HepG2 (cell line): ENCODE measurements at regions not wholly inside any gene's neighbourhood (a gene's known extent, or its start where the extent isn't known, plus 50 kb on each side); places are given as distances from the start of the nearest gene placed in this dataset.

Experiments used
- ARNTL ChIP-seq: sonication (generic); formaldehyde crosslinking; IDR thresholded peaks from 2 replicates; pipeline ENCODE4 v1.4.0; 2020; ENCODE audit warnings: mild to moderate bottlenecking, missing genetic modification reagents
- ATF3 ChIP-seq: sonication (generic); formaldehyde crosslinking; IDR thresholded peaks from 2 replicates; pipeline ENCODE4 v1.4.0; 2020; ENCODE audit warnings: missing genetic modification reagents
- ATRX ChIP-seq: sonication (generic); formaldehyde crosslinking; IDR thresholded peaks from 2 replicates; pipeline ENCODE4 v1.4.0; 2020; ENCODE audit warnings: missing genetic modification reagents, borderline replicate concordance
- CREB1 ChIP-seq, 2 experiments: fragments of 450-650 bp in 1 of 2; IDR thresholded peaks; 2 replicates each; pipeline ENCODE4 v1.6.1; 2016 to 2017; ENCODE audit warnings: control low read depth in 1 of 2, mild to moderate bottlenecking in 1 of 2, missing compliant biosample characterization in 1 of 2, missing genetic modification characterization in 1 of 2
- DNMT1 ChIP-seq: sonication (generic); formaldehyde crosslinking; IDR thresholded peaks from 2 replicates; pipeline ENCODE4 v1.5.1; 2020; ENCODE audit warnings: mild to moderate bottlenecking, missing genetic modification reagents
- DPF2 ChIP-seq: sonication (generic); formaldehyde crosslinking; IDR thresholded peaks from 2 replicates; pipeline ENCODE4 v1.4.0; 2020; ENCODE audit warnings: mild to moderate bottlenecking, low read depth, missing genetic modification reagents, borderline replicate concordance
- DZIP1 ChIP-seq: sonication (generic); formaldehyde crosslinking; IDR thresholded peaks from 2 replicates; pipeline ENCODE4 v1.5.0; 2020; ENCODE audit warnings: mild to moderate bottlenecking, missing genetic modification reagents
- GATA4 ChIP-seq: sonication (generic); IDR thresholded peaks from 2 replicates; pipeline ENCODE4 v1.6.1; 2016; ENCODE audit warnings: antibody characterized with exemption, low read depth, borderline replicate concordance
- HES4 ChIP-seq: sonication (generic); formaldehyde crosslinking; IDR thresholded peaks from 2 replicates; pipeline ENCODE4 v1.9.0; 2021; ENCODE audit warnings: mild to moderate bottlenecking, missing genetic modification reagents, borderline replicate concordance
- HMGA1 ChIP-seq: sonication (generic); formaldehyde crosslinking; conservative IDR thresholded peaks from 2 replicates; pipeline ENCODE4 v1.4.0; 2020; ENCODE audit warnings: missing genetic modification reagents
- HNF4A ChIP-seq: sonication (generic); formaldehyde crosslinking; IDR thresholded peaks from 2 replicates; pipeline ENCODE4 v1.4.0; 2020; ENCODE audit warnings: missing genetic modification reagents
- IRF2 ChIP-seq: IDR thresholded peaks from 2 replicates; pipeline ENCODE4 v1.6.1; 2018; ENCODE audit warnings: missing genetic modification reagents, missing compliant biosample characterization
- JUNB ChIP-seq: sonication (generic); formaldehyde crosslinking; IDR thresholded peaks from 2 replicates; pipeline ENCODE4 v1.8.0; 2022; ENCODE audit warnings: missing genetic modification reagents, mild to moderate bottlenecking, borderline replicate concordance
- KDM5A ChIP-seq: fragments of 200-600 bp; sonication (generic); IDR thresholded peaks from 2 replicates; pipeline ENCODE4 v1.7.0; 2018; ENCODE audit warnings: antibody characterized with exemption, mild to moderate bottlenecking, low read length, borderline replicate concordance
- KDM6A ChIP-seq: IDR thresholded peaks from 2 replicates; pipeline ENCODE4 v1.6.1; 2016; ENCODE audit warnings: low read depth
- KLF12 ChIP-seq: sonication (generic); formaldehyde crosslinking; IDR thresholded peaks from 2 replicates; pipeline ENCODE4 v1.4.0; 2020; ENCODE audit warnings: missing genetic modification reagents, borderline replicate concordance
- LBX2 ChIP-seq: sonication (generic); formaldehyde crosslinking; IDR thresholded peaks from 2 replicates; pipeline ENCODE4 v1.5.0; 2020; ENCODE audit warnings: missing genetic modification reagents, mild to moderate bottlenecking, borderline replicate concordance
- MAFF ChIP-seq: IDR thresholded peaks from 2 replicates; pipeline ENCODE4 v1.6.1; 2011; ENCODE audit warnings: low read depth, low read length, improper control_type of control experiment
- MXD3 ChIP-seq: IDR thresholded peaks from 2 replicates; pipeline ENCODE4 v1.6.1; 2016; ENCODE audit warnings: mild to moderate bottlenecking, missing biosample characterization, missing genetic modification reagents
- NKX3-1 ChIP-seq: sonication (generic); formaldehyde crosslinking; IDR thresholded peaks from 2 replicates; pipeline ENCODE4 v1.5.0; 2020; ENCODE audit warnings: missing genetic modification reagents
- RFX1 ChIP-seq: fragments of 450-650 bp; IDR thresholded peaks from 2 replicates; pipeline ENCODE4 v1.6.1; 2017
- RFX3 ChIP-seq: IDR thresholded peaks from 2 replicates; pipeline ENCODE4 v1.6.1; 2016; ENCODE audit warnings: missing biosample characterization, missing genetic modification reagents
- RNF2 ChIP-seq: fragments of 450-650 bp; conservative IDR thresholded peaks from 2 replicates; pipeline ENCODE4 v1.6.1; 2016; ENCODE audit warnings: low read depth
- SOX5 ChIP-seq: IDR thresholded peaks from 2 replicates; pipeline ENCODE4 v1.6.1; 2016; ENCODE audit warnings: borderline replicate concordance
- TCF12 ChIP-seq, 2 experiments: fragments of 450-650 bp in 1 of 2; sonication (generic) in 1 of 2; formaldehyde crosslinking in 1 of 2; IDR thresholded peaks; 2 replicates each; pipeline versions ENCODE4 v1.6.1 to v1.8.0; 2017 to 2022; ENCODE audit warnings: antibody characterized with exemption in 1 of 2, mild to moderate bottlenecking in 1 of 2, missing genetic modification reagents in 1 of 2, moderate library complexity in 1 of 2
- ZNF10 ChIP-seq: sonication (generic); formaldehyde crosslinking; IDR thresholded peaks from 2 replicates; pipeline ENCODE4 v1.4.0; 2020; ENCODE audit warnings: mild to moderate bottlenecking, low read depth, missing genetic modification reagents, borderline replicate concordance
- ZNF232 ChIP-seq: sonication (generic); formaldehyde crosslinking; IDR thresholded peaks from 2 replicates; pipeline ENCODE4 v1.4.0; 2020; ENCODE audit warnings: missing genetic modification reagents, borderline replicate concordance
- ZNF256 ChIP-seq: sonication (generic); formaldehyde crosslinking; conservative IDR thresholded peaks from 2 replicates; pipeline ENCODE4 v1.4.0; 2020; ENCODE audit warnings: missing genetic modification reagents
- ZNF44 ChIP-seq: sonication (generic); formaldehyde crosslinking; IDR thresholded peaks from 2 replicates; pipeline ENCODE4 v1.5.1; 2020; ENCODE audit warnings: mild to moderate bottlenecking, missing genetic modification reagents
- ZSCAN20 ChIP-seq: sonication (generic); formaldehyde crosslinking; IDR thresholded peaks from 2 replicates; pipeline ENCODE4 v1.4.0; 2020; ENCODE audit warnings: missing genetic modification reagents, mild to moderate bottlenecking, borderline replicate concordance
- ZSCAN9 ChIP-seq: IDR thresholded peaks from 2 replicates; pipeline ENCODE4 v1.6.1; 2016; ENCODE audit warnings: borderline replicate concordance

- TF ChIP-seq TCF12 (IDR thresholded peaks at IDR 0.05): no peak
- TF ChIP-seq TCF12 (CRISPR knock-in tag; IDR thresholded peaks at IDR 0.05): no peak; the same call in 1 of the 2 replicates
- TF ChIP-seq MAFF: no peak
- TF ChIP-seq ARNTL: no peak
- TF ChIP-seq ATRX (CRISPR knock-in tag): no peak
- no peak for TF ChIP-seq ZNF44 (CRISPR knock-in tag)
- TF ChIP-seq DNMT1 (CRISPR knock-in tag): no peak
- no peak for TF ChIP-seq JUNB
- TF ChIP-seq RFX3 (CRISPR knock-in tag): no peak
- no peak for TF ChIP-seq IRF2
- TF ChIP-seq HNF4A (CRISPR knock-in tag): peak; percentile 71
- TF ChIP-seq LBX2 (CRISPR knock-in tag): no peak
- no peak for TF ChIP-seq NKX3-1 (CRISPR knock-in tag)
- TF ChIP-seq CREB1 (IDR thresholded peaks at IDR 0.05): no peak
- peak; percentile 65 for TF ChIP-seq CREB1 (CRISPR knock-in tag; IDR thresholded peaks at IDR 0.05)
- peak; percentile 94; the same call in 1 of the 2 replicates for TF ChIP-seq GATA4
- no peak for TF ChIP-seq ZSCAN9 (CRISPR knock-in tag)
- no peak for TF ChIP-seq HMGA1 (CRISPR knock-in tag)
- TF ChIP-seq KDM5A: no peak
- no peak for TF ChIP-seq KLF12 (CRISPR knock-in tag)
- TF ChIP-seq ZNF256: no peak
- no peak for TF ChIP-seq MXD3
- TF ChIP-seq ZSCAN20 (CRISPR knock-in tag): no peak
- TF ChIP-seq DPF2: 0 out of 2 replicates have a peak, but pooled peaks have one; percentile 22
- no peak for TF ChIP-seq DZIP1 (CRISPR knock-in tag)
- no peak for TF ChIP-seq ZNF232
- TF ChIP-seq HES4: no peak
- 0 out of 2 replicates have a peak, but pooled peaks have one; percentile 19 for TF ChIP-seq KDM6A
- TF ChIP-seq ATF3 (CRISPR knock-in tag): no peak
- TF ChIP-seq SOX5 (CRISPR knock-in tag): peak; percentile 87; the same call in 1 of the 2 replicates
- TF ChIP-seq RNF2: no peak
- no peak for TF ChIP-seq ZNF10
- no peak for TF ChIP-seq RFX1
Observed at GRCh38 chrX:20479896-20480295, 213.2 kb upstream of the RPS6KA3 start (continued).
